ENCODE measurements at regions not wholly inside any gene's neighbourhood (a gene's known extent, or its start where the extent isn't known, plus 50 kb on each side); places are given as distances from the start of the nearest gene placed in this dataset.

DNA sequence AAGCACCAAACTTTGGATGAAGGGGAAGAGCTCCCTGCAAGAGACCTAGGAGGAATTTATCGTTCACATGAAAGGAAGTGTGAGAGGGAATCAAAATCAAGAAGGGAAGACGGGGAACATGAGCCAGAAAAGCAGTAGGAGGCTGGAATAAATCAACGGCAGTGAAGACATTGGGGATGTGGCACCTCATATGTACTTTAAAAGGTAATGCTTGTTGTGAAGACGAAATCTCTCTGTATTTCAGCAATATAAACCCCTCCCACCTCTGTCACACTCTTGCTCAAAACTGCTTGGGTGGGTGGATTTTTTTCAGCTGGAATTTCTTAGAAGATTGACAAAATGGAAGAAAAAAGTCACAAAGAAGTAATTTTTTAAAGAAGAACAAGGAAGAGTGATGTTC lies 243.5 kb downstream of the BUD13 start:
- DNase-seq, result no peak

DNA sequence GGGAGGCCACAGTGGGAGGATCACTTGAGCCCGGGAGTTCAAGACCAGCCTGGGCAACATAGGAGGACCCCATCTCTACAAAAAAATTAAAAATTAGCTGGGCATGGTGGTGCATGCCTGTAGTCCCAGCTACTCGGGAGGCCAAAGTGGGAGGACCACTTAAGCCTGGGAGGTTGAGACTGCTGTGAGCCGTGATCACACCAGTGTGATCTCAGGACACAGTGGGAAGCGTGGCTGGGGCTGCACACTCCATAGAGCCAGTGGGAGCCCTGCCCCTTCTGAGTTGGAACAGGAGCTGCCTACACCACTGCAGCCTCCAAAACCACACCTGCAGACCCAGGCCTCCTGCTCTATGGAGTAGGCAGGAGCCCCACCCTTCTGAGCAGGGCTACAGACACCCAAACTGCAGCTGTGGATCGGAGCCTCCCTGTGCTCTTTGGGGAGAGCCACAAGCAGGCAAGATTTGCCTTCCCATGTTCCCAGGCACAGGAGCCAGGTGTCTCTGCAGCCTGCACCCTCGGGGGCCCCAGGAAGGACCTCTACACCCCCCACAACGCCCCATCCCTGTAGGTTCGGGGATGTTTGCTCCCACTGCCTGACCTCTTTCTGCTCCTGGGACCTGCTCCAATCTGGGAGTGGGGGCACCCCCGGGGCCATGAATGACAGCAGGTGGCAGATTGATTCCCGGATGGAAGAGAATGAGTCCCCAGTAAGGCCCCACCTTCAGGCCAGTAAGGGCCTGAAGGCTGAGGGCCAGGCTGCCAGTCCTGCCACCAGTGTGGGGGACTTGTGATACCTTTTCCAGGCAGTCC lies 245.4 kb downstream of the BUD13 start:
- no peak for DNase-seq

DNA sequence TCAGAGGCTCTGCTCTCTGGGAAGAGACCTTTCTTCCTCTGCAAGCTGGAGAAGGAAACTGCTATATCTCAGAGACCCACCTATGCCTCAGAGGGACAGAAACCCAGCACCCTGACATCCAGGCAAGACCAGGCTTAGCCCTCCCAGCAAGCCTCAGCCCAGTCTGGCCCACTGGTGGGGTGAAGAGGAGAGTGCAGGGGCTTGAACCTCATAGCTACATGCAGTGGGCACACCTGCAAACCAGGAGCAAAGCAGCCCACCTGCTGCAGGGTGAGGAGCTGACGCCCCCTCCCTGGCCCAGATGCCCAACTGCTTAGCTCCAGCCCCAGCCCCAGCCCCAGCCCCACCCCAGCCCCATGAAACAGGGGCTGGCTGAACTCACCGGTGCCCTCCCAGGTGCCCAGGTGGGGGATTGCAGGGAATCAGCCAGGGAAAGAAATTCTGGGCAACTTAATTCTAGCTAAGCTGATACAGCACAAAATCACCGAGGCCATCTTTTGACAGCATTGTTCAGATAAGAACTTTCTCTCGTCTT lies 246.8 kb downstream of the BUD13 start:
- DNase-seq, result no peak

DNA sequence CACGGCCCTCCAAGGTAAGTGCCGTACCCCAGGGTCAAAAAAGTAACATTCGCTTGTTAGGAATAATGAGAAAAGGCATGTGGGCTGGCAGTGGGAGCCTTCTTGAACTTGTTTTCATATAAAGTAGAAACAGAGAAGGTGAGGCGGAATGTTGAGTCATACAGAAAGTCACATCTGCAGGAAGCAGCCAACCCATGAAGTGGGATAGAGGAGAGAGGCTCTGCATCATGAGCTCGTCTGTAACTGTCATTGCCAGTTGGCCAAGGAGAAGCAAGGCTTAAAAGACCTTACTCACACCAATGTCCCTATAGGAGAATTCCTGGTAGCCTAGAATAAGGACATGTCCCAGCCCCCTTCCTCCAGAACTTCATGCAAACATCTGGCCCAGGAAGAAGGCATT lies 253.3 kb downstream of the BUD13 start:
- DNase-seq, result no peak

DNA sequence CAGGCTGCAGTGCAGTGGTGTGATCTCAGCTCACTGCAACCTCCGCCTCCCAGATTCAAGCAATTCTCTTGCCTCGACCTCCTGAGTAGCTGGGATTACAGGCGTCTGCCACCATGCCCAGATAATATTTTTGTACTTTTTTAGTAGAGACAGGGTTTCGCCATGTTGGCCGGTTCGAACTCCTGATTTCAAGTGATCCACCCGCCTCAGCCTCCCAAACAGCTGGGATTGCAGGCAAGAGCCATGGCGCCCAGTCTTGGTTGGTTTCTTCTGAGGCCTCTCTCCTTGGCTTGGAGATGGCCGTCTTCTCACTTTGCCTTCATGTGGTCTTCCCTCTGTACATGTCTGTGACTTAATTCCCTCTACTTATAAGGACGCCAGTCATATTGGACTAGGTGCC lies 254.6 kb downstream of the BUD13 start:
- DNase-seq, result no peak

DNA sequence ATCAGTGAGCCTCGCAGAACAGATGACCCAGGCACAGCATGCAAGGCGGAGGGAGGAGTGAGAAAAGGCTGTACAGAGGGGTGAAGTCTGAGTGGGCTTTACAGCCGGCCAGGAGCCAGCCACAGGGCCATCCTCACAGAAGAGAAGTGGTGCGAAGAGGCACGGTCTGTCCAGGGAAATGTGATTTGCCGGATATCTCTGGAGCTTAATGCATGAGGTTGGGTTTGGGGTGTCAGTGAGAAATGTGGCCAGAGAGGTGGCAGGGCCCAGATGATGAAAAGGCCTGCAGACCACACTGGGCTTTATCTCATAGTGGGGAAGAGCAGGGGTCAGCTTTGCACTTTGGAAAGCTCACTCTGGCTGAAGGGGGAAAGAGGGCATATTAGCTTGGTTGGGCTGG lies 255.2 kb downstream of the BUD13 start:
- DNase-seq, result no peak

DNA sequence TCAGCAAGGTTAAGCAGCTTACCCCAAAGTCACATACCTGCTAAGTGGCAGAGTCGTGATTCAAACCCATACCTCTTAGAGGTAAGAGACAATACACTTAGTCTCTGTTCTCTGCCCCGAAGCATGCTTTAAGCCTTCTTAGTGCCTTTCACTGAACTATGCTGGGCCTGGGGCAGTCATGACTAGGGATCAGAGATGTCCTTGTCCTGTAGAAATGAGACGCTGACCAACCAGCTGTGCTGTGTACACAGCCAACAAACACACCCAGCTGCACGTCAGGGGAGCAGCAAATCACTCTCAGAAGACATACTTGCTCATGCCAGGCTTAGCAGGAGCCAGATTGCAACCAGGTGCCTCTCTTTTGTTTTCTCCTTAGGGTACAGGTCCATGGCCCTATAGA lies 255.7 kb downstream of the BUD13 start:
- DNase-seq, result no peak

DNA sequence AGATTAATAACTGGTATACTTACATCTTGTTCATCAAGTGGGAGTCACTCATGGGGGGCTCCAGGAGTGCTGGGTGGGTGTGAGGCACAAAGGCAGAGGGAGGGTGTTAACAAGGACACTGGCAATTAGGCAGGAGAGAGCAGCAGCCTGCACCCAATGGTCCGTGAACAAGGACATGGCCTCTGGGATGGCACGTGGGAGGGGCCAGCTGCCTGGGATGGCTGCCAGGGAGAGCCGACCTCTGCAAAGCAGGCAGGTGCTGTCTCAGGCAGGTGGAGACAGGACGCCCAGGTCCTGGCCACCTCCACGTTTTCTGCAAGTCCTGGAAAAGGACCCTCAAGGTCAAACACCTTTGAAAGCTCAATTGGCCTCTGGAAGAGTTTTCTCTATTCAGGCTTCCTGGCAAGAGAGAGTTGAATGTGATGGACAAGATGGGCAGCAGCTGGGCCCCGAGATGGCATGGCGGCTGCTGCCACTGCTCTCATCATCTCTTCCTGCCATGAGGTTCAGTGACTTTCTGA lies 257.1 kb downstream of the BUD13 start:
- peak; percentile 78 for DNase-seq

DNA sequence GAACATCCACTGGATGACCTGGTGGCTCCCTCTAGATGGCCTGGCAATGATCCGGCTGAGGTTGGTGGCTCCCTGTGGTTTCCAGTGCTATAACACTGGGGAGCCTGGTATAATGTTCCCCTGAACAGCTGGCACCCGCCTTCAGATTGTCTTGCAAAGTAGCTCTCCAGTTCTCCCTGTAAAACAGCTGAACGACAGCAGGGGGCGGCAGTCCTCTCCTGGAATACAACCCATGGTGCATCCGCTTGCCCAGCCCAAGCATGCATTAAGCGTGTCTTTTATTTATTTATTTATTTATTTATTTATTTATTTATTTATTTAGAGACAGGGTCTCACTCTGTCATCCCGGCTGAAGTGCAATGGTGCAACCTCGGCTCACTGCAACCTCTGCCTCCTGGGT lies 258.9 kb downstream of the BUD13 start:
- DNase-seq, result no peak

DNA sequence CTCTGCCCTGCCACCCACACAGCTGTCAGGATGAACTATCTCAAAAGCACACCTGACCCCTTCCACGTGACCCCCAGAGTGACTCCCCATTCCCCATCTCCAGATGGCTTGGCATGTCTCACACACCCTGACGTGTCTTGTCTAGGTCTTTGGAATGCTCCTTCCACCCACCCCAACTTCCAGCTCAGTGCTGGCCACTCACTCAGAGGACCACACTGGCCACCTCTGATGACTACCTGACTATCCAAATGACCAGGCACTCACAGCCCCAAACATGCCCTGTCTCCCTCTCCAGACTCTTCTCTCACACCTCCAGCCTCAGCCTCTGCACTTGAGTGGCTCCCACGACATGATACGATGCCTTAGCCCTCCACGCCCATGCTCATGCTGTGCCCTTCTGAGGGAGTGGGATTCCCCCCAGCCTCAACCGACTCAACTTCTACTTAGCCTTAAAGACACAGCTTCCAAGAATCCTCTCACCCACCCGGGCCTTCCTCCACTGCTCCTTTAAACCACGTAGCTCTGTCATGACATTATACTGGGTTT lies 259.4 kb downstream of the BUD13 start:
- DNase-seq, result no peak

DNA sequence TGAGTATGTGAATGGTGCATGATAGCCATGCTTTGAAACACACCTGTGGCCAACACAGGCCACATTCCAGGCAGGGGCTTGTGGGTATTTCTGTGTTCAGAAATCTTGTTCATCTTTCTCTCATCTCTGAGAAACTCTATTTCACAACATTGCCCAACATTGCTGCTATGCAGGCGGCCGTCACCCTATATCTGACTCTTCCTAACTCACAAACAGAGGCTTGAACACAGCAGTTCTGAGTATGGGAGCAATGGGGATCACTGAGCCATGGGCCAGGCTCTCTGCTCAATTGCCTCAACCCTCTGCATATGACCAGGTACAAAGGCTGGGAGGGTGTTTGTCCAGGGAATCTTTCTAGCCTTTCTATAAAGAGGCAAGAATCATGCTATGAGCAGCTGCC lies 259.9 kb downstream of the BUD13 start:
- DNase-seq, result no peak

DNA sequence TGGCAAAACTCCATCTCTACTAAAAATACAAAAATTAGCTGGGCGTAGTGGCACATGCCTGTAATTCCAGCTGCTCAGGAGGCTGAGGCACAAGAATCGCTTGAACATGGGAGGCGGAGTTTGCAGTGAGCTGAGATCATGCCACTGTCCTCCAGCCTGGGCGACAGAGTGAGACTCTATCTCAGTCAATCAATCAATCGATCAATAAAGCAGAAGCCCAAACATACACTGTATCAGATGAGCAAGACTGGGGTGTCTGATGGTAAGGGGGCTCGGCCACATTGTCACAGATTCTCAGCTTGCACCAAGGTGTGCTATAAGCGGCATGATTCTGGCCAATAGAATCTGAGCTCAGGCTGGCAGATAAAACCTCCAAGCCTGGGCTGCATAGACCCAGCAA lies 261.1 kb downstream of the BUD13 start:
- DNase-seq, result no peak

DNA sequence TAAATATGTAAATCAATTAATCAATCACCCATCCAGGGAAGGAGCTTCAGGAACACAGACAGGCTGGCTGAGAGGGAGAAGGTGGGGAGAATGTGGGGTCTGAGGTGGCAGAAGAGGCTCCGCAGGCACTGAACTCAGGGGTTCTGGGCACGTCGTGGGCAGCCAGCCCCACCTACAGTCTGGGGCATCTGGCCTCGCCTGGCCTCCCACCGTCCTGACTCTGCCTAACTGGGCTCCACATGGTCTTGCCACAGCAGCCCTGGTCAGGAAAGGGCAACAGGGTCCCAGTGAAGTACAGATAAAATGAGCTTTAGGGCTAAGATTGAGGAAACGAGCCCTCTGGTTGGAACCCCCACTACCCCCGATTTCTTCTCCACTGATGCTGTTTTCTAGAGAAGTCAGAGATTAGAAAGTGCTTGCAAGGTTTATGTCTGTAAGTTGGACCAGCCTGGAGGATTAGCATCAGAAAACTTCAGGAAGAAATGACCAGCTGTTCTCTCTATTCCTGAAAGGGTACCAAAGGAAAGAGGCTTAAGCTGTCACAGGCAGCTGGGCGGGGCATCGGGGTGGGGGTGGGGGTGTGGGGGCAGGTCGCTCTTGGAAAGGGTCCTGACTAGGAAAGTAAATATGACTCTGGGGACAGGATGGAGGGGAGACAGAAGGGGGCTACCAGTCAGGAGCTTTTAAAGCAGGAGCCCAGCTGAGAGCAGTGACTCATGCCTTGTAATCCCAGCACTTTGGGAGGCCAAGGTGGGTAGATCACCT lies 261.7 kb downstream of the BUD13 start:
- DNase-seq, result no peak

DNA sequence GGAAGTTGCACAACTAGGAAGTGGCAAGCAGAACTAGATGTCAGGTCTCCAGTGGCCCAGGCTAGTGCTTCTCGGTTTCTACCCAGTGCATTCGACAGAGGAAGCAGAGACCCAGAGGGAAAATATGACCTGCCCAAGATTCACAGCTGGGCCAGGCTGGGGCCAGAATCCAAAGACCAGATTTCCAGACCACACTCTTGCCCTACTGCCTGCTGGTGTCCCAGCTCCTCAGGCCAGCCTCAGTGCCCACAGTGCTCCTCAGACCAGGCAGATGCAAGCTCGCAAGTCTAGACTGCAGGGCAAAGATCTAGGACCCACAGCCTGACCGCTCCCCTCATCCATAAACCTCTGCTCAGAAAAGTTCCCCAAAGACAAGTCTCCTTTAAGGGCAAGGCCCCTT lies 262.6 kb downstream of the BUD13 start:
- no peak for DNase-seq

DNA sequence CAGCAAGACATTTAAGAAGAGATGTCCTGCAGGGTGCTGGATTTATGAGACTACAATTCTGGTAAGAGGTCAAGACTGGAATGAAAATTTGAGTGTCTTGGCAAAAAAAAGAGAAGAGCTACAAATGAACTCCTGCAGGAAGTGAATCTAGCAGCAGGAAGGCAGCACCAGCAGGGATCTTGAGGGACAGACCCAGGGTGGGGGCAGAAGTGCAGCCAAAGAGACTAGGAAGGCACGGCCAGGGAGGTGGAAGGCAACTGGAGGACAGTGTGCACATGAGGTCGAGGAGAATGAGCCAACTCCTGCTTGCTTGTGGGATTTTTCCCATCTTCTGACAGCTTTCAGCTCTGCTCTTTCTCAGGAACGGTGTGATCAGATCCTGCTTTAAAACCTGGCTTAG lies 263.2 kb downstream of the BUD13 start:
- no peak for DNase-seq

DNA sequence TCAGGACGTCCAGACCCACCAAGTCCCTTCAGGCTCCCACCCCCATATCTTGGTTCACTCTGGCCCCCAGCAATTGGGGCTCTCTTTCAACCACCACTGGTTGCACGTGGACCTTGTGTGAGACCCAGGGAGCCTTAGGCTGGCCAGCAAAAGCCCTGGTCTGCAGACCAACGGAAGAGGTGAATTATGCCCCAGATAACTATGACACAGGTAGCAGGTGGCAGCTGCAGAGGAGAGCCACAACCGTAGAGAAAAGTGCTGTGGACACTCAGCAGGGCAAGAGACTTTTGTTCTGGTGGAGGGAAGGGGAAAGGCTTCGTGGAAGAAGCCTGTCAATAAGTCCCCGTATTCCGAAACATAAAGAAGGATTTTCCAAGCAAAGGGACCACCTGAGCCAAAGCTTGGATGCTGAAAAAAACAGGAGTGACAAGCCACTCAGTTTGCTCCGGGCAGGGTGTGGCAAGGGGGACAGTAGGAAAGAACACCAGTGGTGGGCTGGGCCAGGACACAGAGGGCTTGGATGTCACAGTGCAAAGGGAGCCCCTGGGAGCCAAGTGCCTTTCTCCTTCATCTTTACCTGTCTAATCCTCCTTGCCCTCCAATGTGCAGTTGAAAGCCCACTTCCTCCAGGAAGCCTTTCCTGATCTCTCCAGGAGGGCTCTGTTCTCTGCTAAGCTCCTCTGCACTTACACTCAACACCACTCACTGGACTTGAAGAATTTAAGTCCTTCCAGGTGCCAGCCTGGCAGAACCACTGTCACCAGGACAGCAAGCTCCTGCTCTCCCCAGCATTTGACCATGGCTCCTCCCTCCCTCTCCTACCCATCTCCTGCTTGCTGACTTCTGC lies 264.7 kb downstream of the BUD13 start:
- DNase-seq, result no peak

DNA sequence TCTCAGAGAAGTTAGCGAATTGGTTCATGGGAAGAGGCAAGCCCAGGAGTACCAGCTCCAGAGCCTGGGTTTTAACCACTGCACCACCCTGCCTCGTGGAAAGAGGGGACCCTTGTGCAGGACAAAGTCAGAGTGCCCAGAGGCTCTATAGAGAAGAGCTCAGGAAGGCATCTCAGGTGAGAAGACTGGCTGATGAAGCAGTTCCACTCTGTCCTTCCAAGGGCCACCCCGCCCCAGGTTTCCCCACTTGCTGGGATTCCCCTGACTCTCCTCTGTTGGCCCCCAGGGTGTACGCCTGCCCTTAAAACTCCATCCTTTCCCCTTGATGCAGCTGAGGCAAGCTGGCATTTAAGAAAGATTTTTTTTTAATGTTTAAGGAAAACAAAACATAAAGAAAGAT lies 265.8 kb downstream of the BUD13 start:
- DNase-seq, result no peak

DNA sequence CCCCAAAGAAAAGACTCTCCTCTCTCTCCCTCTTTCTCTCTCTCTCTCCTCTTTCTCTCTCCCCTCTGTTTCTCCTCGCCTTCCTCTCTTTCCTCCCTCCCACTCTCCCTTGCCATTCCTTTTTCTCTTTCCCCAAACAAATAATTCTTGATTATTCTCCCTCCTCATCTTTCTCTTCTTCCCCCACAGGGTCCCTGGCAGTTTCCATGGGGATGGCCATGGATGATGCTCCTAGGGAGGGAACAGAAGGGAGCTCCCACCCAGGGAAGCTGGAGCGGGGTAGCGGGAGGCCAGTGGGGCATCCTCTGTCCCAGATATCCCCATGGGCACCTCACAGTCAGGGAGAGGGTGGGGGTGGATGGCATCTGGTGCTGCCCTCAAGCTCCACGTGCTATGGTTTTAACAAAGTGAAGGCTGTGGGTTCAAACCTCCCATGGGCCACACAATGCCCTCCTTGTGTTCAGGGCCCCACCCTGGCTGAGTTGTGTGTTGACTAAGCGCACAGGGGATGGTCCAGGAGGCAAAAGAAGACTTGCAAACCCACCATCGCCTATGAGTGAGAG lies 266.4 kb downstream of the BUD13 start:
- DNase-seq, result no peak

DNA sequence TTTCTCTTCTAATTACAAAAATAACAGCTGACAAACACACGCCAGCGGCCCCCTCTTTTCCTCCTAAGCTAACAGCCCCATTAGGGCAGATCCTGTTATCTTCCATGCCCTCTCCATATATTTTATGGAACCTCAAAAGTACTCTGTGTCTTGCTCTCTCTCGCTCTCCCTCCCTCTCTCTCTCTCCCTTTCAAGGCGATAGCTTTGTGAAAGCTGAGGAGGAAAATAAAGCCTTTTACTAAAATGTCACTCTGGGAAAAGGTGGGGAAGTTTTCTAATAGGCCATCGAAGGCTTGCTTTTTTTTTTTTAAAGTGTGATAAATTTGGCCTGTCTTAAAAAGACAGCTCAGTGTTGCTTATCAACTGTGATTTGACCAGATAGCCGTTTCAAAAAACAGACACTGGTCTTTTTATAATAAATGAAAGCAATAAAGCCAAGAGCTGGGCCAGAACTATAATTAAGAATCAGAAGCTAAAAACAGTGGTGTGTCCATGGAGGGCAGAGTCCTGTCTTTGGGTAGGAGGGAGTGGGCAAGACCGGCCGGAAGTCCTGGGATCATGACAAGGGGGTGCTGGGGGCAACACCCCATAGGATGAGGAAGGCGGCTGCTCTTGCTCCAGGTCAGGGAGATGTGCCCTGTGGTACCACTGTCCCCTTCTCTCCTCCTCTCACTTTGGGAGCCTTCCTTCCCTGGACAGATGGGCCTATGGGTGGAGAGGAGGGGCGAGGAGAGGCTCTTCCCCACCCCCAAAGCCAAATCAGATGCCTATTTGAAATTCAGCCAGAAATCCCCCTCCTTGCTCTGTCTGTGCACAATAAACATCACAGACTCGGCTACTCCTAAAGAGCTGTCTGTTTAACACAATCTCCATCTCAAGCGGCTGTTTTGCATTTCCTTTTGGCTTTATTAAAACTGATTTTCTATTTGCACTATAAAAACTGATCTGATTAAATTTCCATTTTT lies 267.2 kb downstream of the BUD13 start:
- DNase-seq, result no peak

DNA sequence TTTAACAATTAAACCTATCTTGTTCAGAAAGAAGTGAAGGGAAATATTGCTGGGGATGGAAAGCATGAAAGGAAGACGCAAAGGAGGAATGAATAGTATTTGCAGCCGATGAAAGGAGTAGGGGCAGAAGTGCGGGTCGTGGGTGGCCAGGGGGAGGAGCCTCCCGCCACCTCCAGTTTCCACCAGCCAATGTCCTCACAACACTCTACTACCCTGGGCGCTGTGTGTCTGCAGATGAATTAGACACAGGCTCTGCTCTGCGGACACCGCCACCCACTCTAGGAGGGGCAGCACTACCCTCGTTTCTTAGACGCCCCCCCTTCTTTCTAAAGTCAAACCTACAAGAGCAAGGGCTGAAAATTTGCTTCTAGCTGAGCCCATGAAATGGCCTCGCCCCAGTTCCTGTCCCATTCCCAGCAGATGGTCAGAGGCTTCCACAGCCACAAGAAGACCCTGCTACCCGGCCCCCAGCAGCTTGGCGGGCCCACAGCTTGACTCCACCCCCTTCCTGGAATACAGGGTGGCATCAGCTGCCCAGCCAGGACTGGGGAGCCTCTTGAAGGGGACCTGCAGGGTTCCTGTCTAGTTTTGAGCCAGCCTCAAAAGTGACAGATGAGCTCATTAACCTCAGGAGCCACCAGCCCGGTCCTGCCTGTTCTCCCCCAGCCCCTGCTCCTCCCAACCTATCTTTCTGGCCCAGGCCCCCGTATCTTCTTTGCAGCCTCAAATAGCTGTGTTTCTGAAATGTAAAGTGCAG lies 268.1 kb downstream of the BUD13 start:
- DNase-seq, result no peak
